ENCODE measurements at regions not wholly inside any gene's neighbourhood (a gene's known extent, or its start where the extent isn't known, plus 50 kb on each side); places are given as distances from the start of the nearest gene placed in this dataset.
A peak's percentile ranks its signal among the peaks of the same experiment; 100 is the strongest.

DNA sequence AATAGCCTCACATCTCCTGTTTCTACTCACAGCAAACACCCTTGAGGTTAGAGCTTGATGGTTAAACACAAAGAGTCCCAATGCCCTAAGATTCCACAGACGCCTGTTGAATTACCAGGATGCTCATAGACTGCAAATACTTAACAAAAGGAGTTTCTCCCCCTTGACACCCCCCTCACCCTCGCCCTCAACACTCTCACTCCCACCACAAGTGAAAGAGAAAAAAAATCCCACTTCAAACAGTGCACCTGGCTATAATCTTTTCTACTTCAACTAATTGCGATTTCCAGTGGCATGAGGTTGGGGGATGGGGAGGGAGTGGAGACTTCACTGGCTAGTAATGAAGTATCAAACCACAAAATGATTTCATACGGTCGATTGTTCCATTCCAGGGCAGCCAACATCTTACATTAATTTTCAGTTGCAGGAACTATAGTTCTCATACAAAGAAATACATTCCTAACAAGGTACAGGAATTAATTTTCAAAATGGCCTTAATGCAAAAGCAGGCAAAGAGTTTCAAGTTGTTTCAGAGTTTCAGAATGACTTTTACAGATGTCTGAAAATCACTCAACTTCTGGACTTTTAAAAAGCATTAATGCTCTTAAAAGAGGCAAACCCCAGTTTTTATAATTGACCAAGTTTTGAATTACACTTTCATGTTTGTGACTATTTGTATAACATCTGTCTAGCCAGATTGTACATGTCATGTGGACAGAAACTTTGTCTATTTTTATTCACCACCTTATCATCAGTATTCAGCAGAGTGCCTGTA is 390.7 kb downstream of the C12orf75 start:
- peak; percentile 93 for DNase-seq

GRCh38 chr12:105721891-105722290 is 391.4 kb downstream of the C12orf75 start:
- DNase-seq: no peak

DNA sequence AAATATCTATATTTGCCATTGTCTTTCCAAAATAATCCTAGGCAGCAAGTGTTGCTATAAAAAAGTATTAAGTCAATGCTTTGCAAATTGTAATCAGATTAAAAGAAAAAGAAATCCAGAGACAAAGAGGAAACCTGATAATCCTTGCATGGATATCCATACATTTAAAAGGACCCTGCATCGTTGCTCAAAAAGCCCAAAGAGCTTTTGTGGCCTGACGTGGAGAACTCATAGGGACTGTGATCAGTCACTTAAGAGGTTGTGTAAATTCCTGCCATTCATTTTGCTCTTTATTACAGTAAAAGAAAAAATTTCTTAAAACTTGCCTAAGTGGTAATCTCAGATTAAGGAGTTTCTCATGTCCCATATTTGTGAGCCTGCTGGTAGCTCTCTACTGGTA is 392.6 kb downstream of the C12orf75 start:
- no peak for DNase-seq

GRCh38 chr12:105723494-105723893 is 393.0 kb downstream of the C12orf75 start:
- DNase-seq: no peak

GRCh38 chr12:105724641-105725040 is 394.1 kb downstream of the C12orf75 start:
- DNase-seq: no peak

- no peak for DNase-seq
Measured at GRCh38 chr12:105725054-105725453, 394.6 kb downstream of the C12orf75 start.

DNA sequence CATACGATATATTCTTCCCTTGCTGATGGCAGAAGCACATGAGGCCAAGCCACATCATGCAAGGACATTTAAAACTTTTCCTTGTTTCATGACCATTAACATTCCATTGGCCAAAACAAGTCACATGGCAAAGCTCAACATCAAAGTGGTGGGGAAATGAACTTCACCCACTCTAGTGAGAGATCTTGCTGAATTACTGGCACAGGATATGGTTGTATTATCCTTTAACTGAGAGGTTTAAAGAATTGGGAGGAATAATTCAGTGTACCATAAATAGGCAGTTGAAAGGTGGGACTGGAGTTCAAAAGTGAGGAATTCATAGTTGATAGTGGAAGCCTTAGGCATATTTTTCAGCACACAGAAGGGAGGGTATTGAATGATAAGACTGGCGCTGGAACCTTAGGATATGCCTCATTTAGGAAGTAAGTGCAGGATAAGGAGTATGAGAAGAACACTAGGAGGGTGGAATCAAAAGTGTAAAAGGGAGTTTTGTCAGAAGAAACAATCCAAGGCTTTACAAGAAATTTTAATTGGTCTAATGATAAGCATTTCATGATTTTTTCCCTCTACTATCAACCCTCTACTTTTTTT is 398.8 kb downstream of the C12orf75 start:
- DNase-seq: no peak

DNA sequence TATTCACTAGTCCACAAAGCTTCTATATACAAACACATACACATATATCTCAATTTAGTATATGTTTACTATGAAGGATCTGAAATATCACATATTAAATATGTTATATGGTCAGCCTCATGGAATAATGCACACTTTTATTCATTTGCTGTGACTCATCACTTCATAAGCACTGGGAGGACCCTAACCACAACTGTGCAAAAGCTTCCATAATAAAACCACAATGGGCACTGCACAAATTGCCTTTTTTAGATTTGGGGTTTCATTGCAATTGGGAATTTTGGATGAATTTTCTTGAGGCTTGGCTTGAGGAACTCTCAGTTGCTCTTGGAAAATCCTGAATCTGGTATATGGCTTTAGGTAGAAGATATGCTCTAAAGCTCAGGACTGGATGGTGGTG is 399.4 kb downstream of the C12orf75 start:
- DNase-seq: no peak

GRCh38 chr12:105733579-105733978 is 403.1 kb downstream of the C12orf75 start:
- DNase-seq: peak; percentile 28

DNA sequence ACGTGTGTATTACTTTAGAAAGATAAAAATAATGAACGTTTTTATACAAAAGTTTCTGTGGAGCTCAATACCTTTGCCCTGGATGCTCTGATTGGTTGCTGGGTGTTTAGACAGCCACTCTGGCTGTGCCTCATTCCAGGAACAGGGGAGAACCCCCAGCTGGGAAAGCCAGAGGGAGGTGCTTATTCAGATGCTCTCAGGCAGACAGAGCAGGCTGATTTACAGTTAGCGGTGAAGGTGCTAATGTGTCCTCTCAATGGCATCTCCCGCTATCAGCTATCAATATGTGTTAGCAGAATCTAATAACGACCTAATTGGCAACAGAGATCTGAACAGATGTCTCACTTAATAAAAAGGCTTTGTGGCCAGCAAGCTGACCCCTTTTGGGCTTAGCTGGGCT is 402.3 kb downstream of the NUAK1 start:
- no peak for DNase-seq

DNA sequence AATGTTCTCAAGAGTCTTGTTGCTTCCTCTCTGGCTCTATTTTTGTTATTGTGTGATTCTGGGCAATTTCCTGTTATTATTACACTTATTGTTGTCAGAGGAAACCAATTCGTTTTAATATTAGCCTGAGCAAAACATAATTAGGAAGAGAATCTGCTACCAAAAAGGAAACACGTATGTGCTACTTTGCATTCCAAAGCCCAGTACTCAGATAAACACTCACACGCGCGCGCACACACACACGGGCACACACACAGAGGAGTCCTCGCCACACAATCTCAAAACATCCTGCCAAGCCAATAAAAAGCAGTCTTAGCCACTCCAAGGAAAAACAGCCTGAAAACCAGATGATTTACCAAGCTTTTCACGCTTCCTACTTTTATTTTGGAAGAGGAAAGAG is 400.7 kb downstream of the NUAK1 start:
- DNase-seq: no peak

- DNase-seq: no peak
Measured at GRCh38 chr12:105740369-105740768, 398.4 kb downstream of the NUAK1 start.

DNA sequence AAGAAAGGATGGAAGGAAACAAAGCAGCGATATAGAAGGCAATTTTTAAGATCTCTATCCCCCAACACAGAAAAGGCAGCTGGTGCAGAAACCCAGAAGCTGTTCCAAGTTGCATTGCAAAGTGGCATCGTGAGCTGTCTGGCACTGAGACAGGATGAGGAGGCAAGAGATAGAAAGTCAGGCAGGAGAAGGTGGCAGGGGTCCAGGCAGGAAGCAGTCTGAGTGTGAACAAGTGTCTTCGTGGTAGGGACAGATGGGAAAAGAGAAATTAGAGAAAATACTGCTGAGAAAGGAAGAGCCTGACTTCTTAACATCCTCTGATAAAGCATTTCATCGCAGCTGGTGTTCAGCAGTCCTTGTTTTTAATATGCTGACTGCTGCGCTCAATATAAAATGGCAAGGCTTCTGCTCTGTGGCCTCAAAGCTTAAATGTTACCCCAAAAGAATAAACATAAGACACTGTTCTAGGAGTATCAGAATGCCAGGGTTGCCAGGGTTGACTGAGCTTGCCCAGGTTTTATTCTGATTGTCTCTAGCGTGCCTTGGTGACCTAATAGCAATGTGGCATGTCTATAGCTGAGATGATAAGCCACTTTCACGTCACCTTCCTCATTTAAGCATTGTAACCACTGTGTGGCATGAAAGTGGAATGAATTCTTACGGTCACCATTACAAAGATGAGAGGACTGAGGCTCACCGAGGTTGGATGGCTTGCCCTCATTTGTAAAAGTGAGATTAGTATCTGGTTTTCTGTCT is 397.6 kb downstream of the NUAK1 start:
- peak; percentile 53 for DNase-seq

GRCh38 chr12:105741786-105742566 is 396.8 kb downstream of the NUAK1 start:
- no peak for DNase-seq

GRCh38 chr12:105742567-105742874 is 396.2 kb downstream of the NUAK1 start:
- no peak for DNase-seq

DNA sequence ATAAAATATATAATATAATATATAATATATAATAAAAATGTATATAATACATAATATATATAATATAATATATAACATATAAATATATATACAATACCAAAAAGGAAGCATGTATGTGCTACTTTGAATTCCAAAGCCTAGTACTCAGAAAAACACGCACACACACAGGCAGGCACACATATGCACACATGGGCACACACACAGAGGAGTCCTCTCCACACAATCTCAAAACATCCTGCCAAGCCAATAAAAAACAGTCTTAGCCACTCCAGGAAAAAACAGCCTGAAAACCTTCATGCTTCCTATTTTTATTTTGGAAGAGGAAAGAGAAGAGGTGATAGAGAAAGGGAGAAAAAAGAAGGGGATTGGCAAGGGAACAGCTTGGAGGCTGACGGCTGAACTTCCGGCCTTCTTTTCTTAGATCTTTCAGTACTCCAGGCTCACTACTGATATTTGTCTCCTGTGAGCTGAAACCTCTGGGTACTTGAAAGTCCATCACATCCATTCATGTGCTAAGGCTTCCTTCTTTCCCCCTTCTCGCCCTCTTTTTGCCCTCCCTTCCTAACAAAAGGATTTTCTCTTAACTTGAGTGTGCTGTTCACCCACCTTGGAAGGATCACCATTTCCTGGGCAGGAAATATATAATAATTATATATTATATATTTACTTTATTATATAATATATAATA is 394.2 kb downstream of the NUAK1 start:
- DNase-seq: no peak

- DNase-seq: no peak
Measured at GRCh38 chr12:105745811-105746210, 392.9 kb downstream of the NUAK1 start.

GRCh38 chr12:105748806-105749600 is 389.8 kb downstream of the NUAK1 start:
- no peak for DNase-seq

GRCh38 chr12:105750096-105750495 is 388.7 kb downstream of the NUAK1 start:
- DNase-seq: no peak

DNA sequence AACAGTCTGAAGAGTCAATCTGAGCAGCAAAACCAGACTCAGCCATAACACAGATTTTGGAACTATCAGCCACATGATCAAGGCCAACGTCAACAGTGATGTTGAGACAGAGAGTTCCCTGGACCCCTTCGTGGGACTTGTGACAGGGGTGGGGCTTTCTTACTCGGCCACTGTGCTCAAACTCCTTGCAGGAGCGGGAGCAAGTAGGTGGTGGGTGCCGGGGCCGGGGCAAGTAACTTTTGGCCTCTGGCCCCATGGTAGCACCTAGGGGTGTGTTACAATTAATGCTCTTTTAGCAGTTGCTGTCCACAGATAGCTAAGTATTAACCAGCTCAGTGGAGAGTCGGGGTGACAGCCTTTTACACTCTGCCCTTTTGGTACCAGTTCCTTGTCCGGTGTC is 384.4 kb downstream of the NUAK1 start:
- no peak for DNase-seq

- no peak for DNase-seq
Measured at GRCh38 chr12:105756961-105757360, 381.8 kb downstream of the NUAK1 start.

GRCh38 chr12:105759149-105759548 is 379.6 kb downstream of the NUAK1 start:
- no peak for DNase-seq
